C1 segment of cervical spinal cord (tissue), 14 donors: ENCODE measurements at regions not wholly inside any gene's neighbourhood (a gene's known extent, or its start where the extent isn't known, plus 50 kb on each side); places are given as distances from the start of the nearest gene placed in this dataset.
"Not testable (repeated sequence)": the region's sequence is repeated elsewhere in the genome, so short reads cannot be mapped to it uniquely, and the experiment has no call there.

Experiments used
- DNase-seq, 14 donors: peaks; one replicate each; lab custom pipeline; 2025; lab: John Stamatoyannopoulos, UW

DNA sequence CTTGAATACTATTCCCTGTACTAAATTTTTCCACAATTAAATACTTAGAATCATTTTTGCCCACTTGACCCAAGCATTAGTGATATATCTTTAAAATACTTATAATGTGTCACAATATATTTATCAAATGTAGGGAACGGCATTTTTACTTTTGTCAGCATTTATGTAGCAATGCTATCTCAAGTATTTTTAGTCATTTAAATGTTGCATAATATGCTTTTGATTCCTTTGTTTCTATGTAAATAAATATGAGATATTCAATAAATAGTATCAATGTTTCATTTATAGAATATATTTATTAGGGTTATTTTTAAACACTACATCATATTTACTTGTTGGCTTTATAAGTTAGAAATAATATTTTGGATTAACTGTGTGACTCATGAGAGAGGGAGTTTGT is 199.7 kb upstream of the WSB1 start:
- DNase-seq: not testable (repeated sequence)

DNA sequence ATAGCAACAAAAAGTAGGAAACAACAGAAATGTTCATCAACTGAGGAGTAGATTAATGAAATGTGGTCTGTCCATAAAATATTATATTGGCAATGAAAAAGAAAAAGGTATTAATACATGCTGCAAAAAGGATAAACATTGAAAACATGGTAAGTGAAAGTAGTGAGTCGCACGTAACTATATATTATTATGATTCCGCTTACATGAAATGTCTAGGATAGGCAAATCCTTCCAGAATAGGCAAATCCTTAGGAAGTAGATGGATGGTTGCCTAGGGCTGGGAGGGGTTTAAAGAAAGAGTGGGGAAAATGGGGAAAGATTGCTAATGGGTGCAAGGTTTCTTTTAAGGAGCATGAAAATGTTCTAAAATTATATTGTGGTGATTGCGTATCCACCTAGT is 198.1 kb upstream of the WSB1 start:
- not testable (repeated sequence) for DNase-seq

GRCh38 chr17:27099266-27099665 is 194.6 kb upstream of the WSB1 start:
- DNase-seq: not testable (repeated sequence)

DNA sequence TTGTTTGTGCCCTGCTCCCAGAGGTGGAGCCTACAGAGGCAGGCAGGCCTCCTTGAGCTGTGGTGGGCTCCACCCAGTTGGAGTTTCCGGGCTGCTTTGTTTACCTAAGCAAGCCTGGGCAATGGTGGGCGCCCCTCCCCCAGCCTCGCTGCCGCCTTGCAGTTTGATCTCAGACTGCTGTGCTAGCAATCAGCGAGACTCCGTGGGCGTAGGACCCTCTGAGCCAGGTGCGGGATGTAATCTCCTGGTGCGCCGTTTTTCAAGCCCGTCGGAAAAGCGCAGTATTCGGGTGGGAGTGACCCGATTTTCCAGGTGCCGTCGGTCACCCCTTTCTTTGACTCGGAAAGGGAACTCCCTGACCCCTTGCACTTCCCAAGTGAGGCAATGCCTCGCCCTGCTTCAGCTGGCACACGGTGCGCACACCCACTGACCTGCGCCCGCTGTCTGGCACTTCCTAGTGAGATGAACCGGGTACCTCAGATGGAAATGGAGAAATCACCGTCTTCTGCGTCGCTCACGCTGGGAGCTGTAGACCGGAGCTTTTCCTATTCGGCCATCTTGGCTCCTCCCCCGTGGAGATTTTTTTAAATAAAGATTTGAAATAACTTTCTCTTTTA is 189.2 kb upstream of the WSB1 start:
- not testable (repeated sequence) for DNase-seq

DNA sequence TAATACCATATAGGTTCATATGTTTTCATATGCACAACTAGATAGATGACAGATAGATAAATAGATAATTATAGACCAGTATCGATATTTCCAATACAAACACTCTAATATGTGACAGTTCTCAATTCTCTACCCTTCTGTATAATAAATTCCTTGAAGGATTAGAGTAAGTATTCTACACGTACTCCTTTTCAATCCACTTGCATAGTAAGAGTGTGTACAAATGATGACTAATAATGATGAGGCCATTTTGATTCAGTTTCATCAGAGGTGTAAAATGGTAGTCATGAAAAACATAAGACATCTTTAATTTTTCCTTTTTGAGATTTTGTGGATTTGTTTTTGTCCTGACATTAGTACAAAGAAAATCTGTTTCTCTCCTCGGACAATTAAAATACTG is 188.3 kb upstream of the WSB1 start:
- no peak for DNase-seq

- DNase-seq: no peak
Measured at GRCh38 chr17:27106347-27106981, 187.4 kb upstream of the WSB1 start.

- no peak for DNase-seq
Measured at GRCh38 chr17:27106982-27107360, 186.9 kb upstream of the WSB1 start.

DNA sequence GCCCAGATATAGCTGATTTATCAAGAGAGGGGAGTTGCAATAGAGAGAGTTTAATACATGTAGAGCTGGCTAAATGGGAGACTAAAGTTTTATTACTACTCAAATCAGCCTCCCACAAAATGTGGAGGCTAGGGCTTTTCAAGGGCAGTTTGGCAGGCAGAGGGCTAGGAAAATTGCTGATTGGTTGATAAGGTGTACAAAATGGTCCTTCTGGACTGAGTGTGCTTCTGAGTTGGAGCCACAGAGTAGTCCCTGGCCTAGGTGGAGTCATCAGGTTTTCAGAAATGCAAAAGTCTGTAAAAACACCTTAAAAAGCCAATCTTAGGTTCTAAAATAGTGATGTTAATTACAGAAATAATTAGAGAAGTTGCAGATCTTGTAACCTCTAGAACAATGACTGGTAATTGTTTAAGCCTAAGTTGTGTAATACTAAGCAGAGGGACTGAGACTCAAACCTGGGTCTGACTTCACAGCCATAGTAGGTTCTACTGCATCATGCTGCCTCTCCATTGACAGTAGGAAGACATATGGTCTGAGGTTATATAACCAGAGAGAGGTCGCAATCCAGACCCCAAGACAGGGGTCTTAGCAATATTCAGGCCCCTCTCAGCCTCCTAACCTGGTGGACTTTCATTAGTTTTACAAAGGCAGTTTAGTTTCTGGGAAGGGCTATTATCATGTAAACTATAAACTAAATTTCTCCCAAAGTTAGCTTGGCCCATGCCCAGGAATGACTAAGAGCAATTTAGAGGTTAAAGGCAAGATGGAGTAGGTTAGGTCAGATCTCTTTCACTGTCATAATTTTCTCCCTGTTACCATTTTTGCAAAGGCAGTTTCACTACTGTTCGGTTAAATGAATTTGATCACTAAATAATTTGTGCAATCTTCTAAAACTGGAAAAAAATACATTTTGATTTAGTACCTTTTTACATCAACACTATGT is 186.3 kb upstream of the WSB1 start:
- not testable (repeated sequence) for DNase-seq

- DNase-seq: no peak
Measured at GRCh38 chr17:27109346-27109745, 184.6 kb upstream of the WSB1 start.

DNA sequence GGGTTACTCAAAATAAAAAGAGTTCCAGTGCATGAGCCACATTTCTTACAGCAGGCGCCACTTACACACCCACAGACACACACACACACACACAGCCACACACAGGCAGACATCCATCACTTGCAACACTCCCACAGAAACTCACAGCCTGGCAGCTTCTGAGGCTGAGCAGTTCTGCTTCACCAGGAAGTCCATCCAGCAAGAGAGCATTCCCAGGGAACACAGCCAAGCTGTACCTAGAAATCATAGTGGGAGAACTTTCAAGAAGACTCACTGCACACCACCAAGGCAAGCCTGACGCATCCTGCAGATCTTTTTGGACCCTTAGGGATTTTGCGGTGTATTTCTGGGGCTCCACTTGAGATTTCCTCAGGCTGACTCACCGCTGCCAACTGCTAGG is 140.9 kb upstream of the WSB1 start:
- no peak for DNase-seq

DNA sequence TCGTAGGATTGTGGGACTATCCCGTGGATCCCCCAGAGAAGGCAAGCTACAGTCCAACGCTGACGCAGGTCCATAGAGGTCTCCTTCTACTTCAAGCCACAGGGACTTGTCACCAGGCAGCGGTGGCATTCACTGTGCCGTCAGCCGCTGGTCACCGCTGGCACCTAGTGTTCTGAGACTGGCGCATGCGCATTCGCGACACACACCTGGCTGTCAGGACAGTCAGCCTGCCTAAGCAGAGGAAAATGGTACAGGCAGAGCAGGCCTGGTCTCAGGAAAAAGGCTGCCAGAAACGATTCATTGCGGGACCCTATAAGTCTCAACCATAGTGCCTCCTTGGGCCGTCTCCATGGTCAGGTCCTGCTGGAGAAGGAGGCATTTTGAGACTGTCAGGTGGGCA is 138.0 kb upstream of the WSB1 start:
- DNase-seq: no peak

- no peak for DNase-seq
Measured at GRCh38 chr17:27157297-27157696, 136.6 kb upstream of the WSB1 start.

GRCh38 chr17:27157898-27158297 is 136.0 kb upstream of the WSB1 start:
- DNase-seq: no peak

GRCh38 chr17:27158382-27158781 is 135.5 kb upstream of the WSB1 start:
- DNase-seq: no peak

- DNase-seq: no peak
Measured at GRCh38 chr17:27180322-27180721, 113.6 kb upstream of the WSB1 start.

- not testable (repeated sequence) for DNase-seq
Measured at GRCh38 chr17:27181379-27181925, 112.5 kb upstream of the WSB1 start.

DNA sequence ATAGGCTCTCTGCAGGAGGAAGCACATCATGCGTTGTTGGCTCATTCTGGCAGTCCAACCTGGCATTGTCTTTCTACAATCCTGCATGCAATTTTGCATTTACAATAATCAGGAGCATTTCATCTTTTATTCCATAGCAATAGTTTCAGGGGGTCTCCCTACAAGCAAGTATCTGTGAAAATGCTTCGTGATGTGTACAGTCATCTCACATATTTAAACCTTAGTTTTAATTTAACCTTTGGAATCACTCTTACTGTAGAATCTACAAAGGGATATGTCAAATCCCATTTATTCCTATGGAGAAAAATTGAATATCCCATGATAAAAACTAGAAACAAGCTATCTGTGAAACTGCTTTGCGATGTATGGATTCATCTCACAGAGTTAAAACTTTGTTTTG is 112.0 kb upstream of the WSB1 start:
- DNase-seq: no peak

DNA sequence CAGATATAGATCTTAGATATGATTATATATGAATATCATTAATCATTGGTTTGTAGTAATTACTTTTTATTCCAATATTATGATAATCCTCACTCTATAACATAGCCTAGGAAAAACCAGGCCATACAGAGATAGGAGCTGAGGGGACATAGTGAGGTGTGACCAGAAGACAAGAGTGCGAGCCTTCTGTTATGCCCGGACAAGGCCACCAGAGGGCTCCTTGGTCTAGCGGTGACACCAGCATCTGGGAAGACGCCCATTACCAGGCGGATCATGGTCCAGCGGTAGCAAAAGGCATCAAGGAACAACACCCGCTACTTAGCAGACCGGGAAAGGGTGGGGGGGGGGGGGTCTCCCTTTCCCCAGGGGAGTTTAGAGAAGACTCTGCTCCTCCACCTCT is 96.4 kb upstream of the WSB1 start:
- DNase-seq: not testable (repeated sequence)

- DNase-seq: no peak
Measured at GRCh38 chr17:27199948-27200347, 94.0 kb upstream of the WSB1 start.

DNA sequence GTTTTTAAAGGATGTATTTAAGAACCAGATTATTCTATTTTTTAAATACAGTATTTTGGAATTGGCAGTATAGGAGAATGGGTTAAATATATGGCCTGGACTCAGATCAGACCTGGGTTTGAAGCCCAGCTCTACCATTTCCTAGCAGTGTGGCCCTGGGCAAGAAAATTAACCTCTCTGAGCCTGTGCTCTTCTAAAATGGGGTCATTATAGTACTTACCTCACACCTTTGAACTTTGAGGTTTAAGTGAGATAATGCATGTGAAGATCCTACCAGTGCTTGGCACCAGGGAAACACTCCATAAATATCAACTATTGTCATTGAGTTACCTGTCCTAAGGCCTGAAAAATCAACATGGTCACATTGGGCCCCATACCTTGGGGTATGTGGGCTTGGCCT is 93.4 kb upstream of the WSB1 start:
- no peak for DNase-seq

GRCh38 chr17:27203241-27203640 is 90.7 kb upstream of the WSB1 start:
- DNase-seq: no peak

DNA sequence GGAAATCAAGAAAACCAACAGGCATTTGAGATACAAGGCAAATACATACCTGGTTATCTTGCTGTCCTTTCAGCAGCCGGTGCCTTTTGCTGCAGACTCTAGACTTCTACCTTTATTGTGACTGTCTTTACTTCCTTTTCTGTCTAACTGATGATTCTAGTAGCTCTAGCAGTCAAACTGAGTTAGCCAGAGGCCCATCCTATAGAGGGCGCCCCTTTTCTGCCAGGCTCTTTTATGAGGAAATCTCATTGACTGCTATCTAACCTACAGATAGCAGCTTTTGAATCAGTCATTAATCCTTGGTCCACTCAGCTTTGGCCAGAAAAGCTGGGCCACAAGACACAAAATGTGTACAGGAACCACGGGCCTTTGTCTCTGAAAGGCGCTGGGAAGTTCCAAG is 87.5 kb upstream of the WSB1 start:
- DNase-seq: no peak
